ENCODE measurements at regions not wholly inside any gene's neighbourhood (a gene's known extent, or its start where the extent isn't known, plus 50 kb on each side); places are given as distances from the start of the nearest gene placed in this dataset.

DNA sequence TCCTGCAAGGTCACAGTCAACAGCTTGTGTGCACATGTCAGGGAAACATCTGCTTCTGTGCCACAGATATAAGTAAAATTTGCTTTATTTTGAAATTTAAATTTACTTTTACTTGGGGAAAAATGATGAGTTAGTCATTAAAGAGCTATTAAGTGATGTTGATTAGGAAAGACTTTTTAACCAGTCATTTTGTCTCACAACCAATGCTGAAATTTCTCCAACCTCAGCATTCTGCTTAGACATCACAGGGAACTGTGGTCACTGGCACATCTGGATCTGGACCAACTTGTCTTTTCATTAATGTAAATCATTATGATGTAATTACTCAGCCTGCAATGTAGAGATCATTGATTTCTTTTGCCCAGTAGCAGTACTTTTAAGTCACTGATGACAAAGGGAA, 301.0 kb downstream of the TTLL7 start:
- H3K27ac ChIP-seq (ENCODE audit: insufficient read depth, low read length) = no peak overlapping the region
- no peaks in the 10 kb centered on the region for H3K79me1 ChIP-seq (ENCODE audit: low read depth in 1 of 2, low read length in 2 of 2)
- no peak overlapping the region for H3K9ac ChIP-seq (ENCODE audit: low read depth, low read length)
- no peaks in the 10 kb centered on the region; the same call in 1 of the 2 replicates for H3K27me3 ChIP-seq (ENCODE audit: control insufficient read depth, insufficient read depth, low read length)
- H2BK20ac ChIP-seq (ENCODE audit: low read depth, low read length) = no peak overlapping the region
- in situ Hi-C loops (cut with MboI; ENCODE audit: low sequenced_read_pairs) = no loop called here
- no peaks in the 10 kb centered on the region for H3K4me1 ChIP-seq (ENCODE audit: control insufficient read depth, insufficient read depth, low read length)
- dilution Hi-C loops (cut with HindIII; ENCODE audit: low sequenced_read_pairs, unreplicated experiment) = no loop called here
- no peak overlapping the region for H2AK9ac ChIP-seq (replicated peaks; ENCODE audit: low read depth, low read length, poor library complexity)
- no peak overlapping the region for H3K14ac ChIP-seq (replicated peaks; ENCODE audit: low read depth, low read length)
- no peaks in the 10 kb centered on the region for H3K36me3 ChIP-seq (ENCODE audit: control insufficient read depth, insufficient read depth, low read length)
- no peak overlapping the region for H3K56ac ChIP-seq (ENCODE audit: extremely low read depth, insufficient read depth, low read length)
- no peak for DNase-seq
- no peaks in the 10 kb centered on the region for H3K9me3 ChIP-seq (ENCODE audit: control insufficient read depth, insufficient read depth, low read length)
- no peak for ATAC-seq (ENCODE audit: low read depth)
- no peak overlapping the region for H2BK5ac ChIP-seq (ENCODE audit: low read depth, low read length, poor library complexity, severe bottlenecking)
- TF ChIP-seq RCOR1 (IDR thresholded peaks at IDR 0.05; ENCODE audit: insufficient replicate concordance, low read length) = no peak
- TF ChIP-seq ELK1 (IDR thresholded peaks at IDR 0.05; ENCODE audit: borderline replicate concordance, low read depth, low read length) = no peak
- no peak for TF ChIP-seq POLR2A (IDR thresholded peaks at IDR 0.05; ENCODE audit: low read depth, low read length)
- TF ChIP-seq, protein P1, sequence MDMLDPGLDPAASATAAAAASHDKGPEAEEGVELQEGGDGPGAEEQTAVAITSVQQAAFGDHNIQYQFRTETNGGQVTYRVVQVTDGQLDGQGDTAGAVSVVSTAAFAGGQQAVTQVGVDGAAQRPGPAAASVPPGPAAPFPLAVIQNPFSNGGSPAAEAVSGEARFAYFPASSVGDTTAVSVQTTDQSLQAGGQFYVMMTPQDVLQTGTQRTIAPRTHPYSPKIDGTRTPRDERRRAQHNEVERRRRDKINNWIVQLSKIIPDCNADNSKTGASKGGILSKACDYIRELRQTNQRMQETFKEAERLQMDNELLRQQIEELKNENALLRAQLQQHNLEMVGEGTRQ (IDR thresholded peaks at IDR 0.05; ENCODE audit: low read depth, low read length) = no peak
- H3K9me1 ChIP-seq (ENCODE audit: insufficient read depth, low read length) = no peaks in the 10 kb centered on the region
- BruUV-seq (replicated peaks) = no TSS peak
- no peaks in the 10 kb centered on the region for H4K20me1 ChIP-seq (ENCODE audit: insufficient read depth, low read length)
- no peak overlapping the region for H2BK15ac ChIP-seq (ENCODE audit: low read depth, low read length)
- no peak overlapping the region for H3K4me2 ChIP-seq (ENCODE audit: low read depth, low read length)
- H2BK120ac ChIP-seq (ENCODE audit: low read depth, low read length) = no peak overlapping the region
- POLR2A ChIA-PET (ENCODE audit: unreplicated experiment) = no interaction called here
- H4K8ac ChIP-seq (ENCODE audit: low read depth in 2 of 2, low read length in 2 of 2) = no peak overlapping the region
- no peak overlapping the region for H2AFZ ChIP-seq (replicated peaks; ENCODE audit: low read length, poor library complexity)
- H4K5ac ChIP-seq (ENCODE audit: low read depth, low read length) = no peak overlapping the region
- H2AK5ac ChIP-seq (ENCODE audit: low read depth, low read length) = no peak overlapping the region
- H3K4me3 ChIP-seq (ENCODE audit: insufficient read depth, low read depth, low read length) = no peak overlapping the region
- no peak overlapping the region for H4K91ac ChIP-seq (ENCODE audit: insufficient read depth, low read depth, low read length)
- intact Hi-C loops (cut with micrococcal nuclease) = loop anchor here (10.0 kb wide), 1 partner anchor 517 kb away; no protein-coding TSS in a partner anchor
- no peak overlapping the region for H3K4ac ChIP-seq (ENCODE audit: low read depth, low read length)
- no peak overlapping the region for H3K23ac ChIP-seq (ENCODE audit: low read depth, low read length)
- no peak overlapping the region for H3K18ac ChIP-seq (ENCODE audit: low read depth, low read length)
- CTCF ChIA-PET = no interaction called here
